Liver (tissue), 8 donors: ENCODE measurements at regions not wholly inside any gene's neighbourhood (a gene's known extent, or its start where the extent isn't known, plus 50 kb on each side); places are given as distances from the start of the nearest gene placed in this dataset.

ENCODE experiments used
- DNase-seq: peaks from one replicate; pipeline ENCODE4 v3.0.0-alpha.2; 2017; ENCODE audit warnings: low spot score
- H3K27ac ChIP-seq, 2 donors: one replicate each; pipeline ENCODE4 v1.7.0; 2013; ENCODE audit warnings: inconsistent platforms in 2 of 2, low read length in 2 of 2, control low read depth in 1 of 2, low read depth in 1 of 2, mild to moderate bottlenecking in 1 of 2
- H3K27me3 ChIP-seq, 4 donors: one replicate each; pipeline versions ENCODE4 v1.6.1 to v1.7.0; 2013; ENCODE audit warnings: low read length in 3 of 4, inconsistent platforms in 1 of 4, mild to moderate bottlenecking in 1 of 4, moderate library complexity in 1 of 4; ENCODE audit not compliant: control insufficient read depth in 4 of 4, insufficient read depth in 4 of 4
- H3K36me3 ChIP-seq, 4 donors: one replicate each; pipeline versions ENCODE4 v1.6.1 to v1.7.0; 2013; ENCODE audit warnings: low read length in 3 of 4, mild to moderate bottlenecking in 3 of 4, low read depth in 1 of 4, moderate library complexity in 1 of 4; ENCODE audit not compliant: control insufficient read depth in 4 of 4, insufficient read depth in 3 of 4
- H3K4me1 ChIP-seq, 4 donors: one replicate each; pipeline versions ENCODE4 v1.6.1 to v1.7.0; 2013; ENCODE audit warnings: low read length in 3 of 4, mild to moderate bottlenecking in 3 of 4, moderate library complexity in 1 of 4; ENCODE audit not compliant: control insufficient read depth in 4 of 4, insufficient read depth in 4 of 4
- H3K4me3 ChIP-seq, 3 donors: one replicate each; pipeline versions ENCODE4 v1.6.1 to v1.7.0; 2013; ENCODE audit warnings: low read length in 3 of 3, control low read depth in 1 of 3, low read depth in 1 of 3, mild to moderate bottlenecking in 1 of 3
- H3K9ac ChIP-seq, 2 donors: one replicate each; pipeline ENCODE4 v1.7.0; 2013; ENCODE audit warnings: low read length in 2 of 2, mild to moderate bottlenecking in 2 of 2, moderate library complexity in 2 of 2, control low read depth in 1 of 2, low read depth in 1 of 2
- H3K9me3 ChIP-seq, 4 donors: one replicate each; pipeline versions ENCODE4 v1.6.1 to v1.7.0; 2013; ENCODE audit warnings: low read length in 3 of 4; ENCODE audit not compliant: control insufficient read depth in 4 of 4
- ATF3 ChIP-seq: IDR thresholded peaks from 2 replicates; pipeline ENCODE4 v1.6.1; 2016; ENCODE audit warnings: antibody characterized with exemption
- CTCF ChIP-seq: fragments of 150-350 bp; IDR thresholded peaks from 2 replicates; pipeline ENCODE4 v1.5.1; 2017; ENCODE audit warnings: improper control_type of control experiment, low read depth, low read length; ENCODE audit not compliant: missing input control
- EGR1 ChIP-seq, 2 donors: IDR thresholded peaks; 2 replicates each; pipeline ENCODE4 v1.6.1; 2016 to 2018; ENCODE audit warnings: antibody characterized with exemption in 2 of 2, low read depth in 2 of 2
- FOXA1 ChIP-seq: IDR thresholded peaks from 2 replicates; pipeline ENCODE4 v1.6.1; 2016; ENCODE audit warnings: antibody characterized with exemption
- FOXA2 ChIP-seq: IDR thresholded peaks from 2 replicates; pipeline ENCODE4 v1.6.1; 2016; ENCODE audit warnings: antibody characterized with exemption
- GABPA ChIP-seq, 2 donors: IDR thresholded peaks in 1 of 2; conservative IDR thresholded peaks in 1 of 2; 2 replicates each; pipeline ENCODE4 v1.6.1; 2016; ENCODE audit warnings: antibody characterized with exemption in 2 of 2, mild to moderate bottlenecking in 1 of 2, moderate library complexity in 1 of 2
- HNF4A ChIP-seq, 2 donors: conservative IDR thresholded peaks; 2 replicates each; pipeline ENCODE4 v1.6.1; 2016; ENCODE audit warnings: antibody characterized with exemption in 2 of 2, mild to moderate bottlenecking in 2 of 2
- HNF4G ChIP-seq: IDR thresholded peaks from 2 replicates; pipeline ENCODE4 v1.6.1; 2016; ENCODE audit warnings: antibody characterized with exemption
- JUND ChIP-seq, 2 donors: IDR thresholded peaks; 2 replicates each; pipeline ENCODE4 v1.6.1; 2016; ENCODE audit warnings: antibody characterized with exemption in 2 of 2
- MAX ChIP-seq: IDR thresholded peaks from 2 replicates; pipeline ENCODE4 v1.6.1; 2016; ENCODE audit warnings: antibody characterized with exemption
- NR2F2 ChIP-seq: IDR thresholded peaks from 2 replicates; pipeline ENCODE4 v1.6.1; 2016; ENCODE audit warnings: antibody characterized with exemption
- RAD21 ChIP-seq, 2 donors: IDR thresholded peaks; 2 replicates each; pipeline ENCODE4 v1.6.1; 2016; ENCODE audit warnings: antibody characterized with exemption in 2 of 2, mild to moderate bottlenecking in 2 of 2
- REST ChIP-seq: IDR thresholded peaks from 2 replicates; pipeline ENCODE4 v1.6.1; 2016; ENCODE audit warnings: antibody characterized with exemption, mild to moderate bottlenecking
- RXRA ChIP-seq, 2 donors: IDR thresholded peaks; 2 replicates each; pipeline ENCODE4 v1.6.1; 2017 to 2018; ENCODE audit warnings: antibody characterized with exemption in 2 of 2, mild to moderate bottlenecking in 1 of 2
- TAF1 ChIP-seq: conservative IDR thresholded peaks from 2 replicates; pipeline ENCODE4 v1.6.1; 2016; ENCODE audit warnings: antibody characterized with exemption, mild to moderate bottlenecking
- YY1 ChIP-seq: IDR thresholded peaks from 2 replicates; pipeline ENCODE4 v1.6.1; 2016; ENCODE audit warnings: antibody characterized with exemption, mild to moderate bottlenecking
- ZBTB33 ChIP-seq: IDR thresholded peaks from 2 replicates; pipeline ENCODE4 v1.6.1; 2016; ENCODE audit warnings: antibody characterized with exemption
- WGBS: extraction: QIAGEN DNeasy Blood & Tissue Kit; methylation state at CpG from one replicate; pipeline ENCODE4 v1.1.7; 2013; 5-methylcytosine and 5-hydroxymethylcytosine counted together
- donor health status: healthy.
- donor health status: healthy.
- donor health status: healthy.
- donor health status: healthy.
- donor health status: healthy.

GRCh38 chr15:39279311-39279710 lies 301.6 kb upstream of the THBS1 start:
- H3K9ac ChIP-seq, result no peak overlapping the region
- 94% methylated on average over 3 of the region's 3 CpGs for WGBS
- TF ChIP-seq HNF4G (no peak), HNF4A (conservative IDR thresholded peaks at IDR 0.05) (no peak), ATF3 (no peak), FOXA1 (no peak), YY1 (no peak), NR2F2 (no peak), REST (no peak)
- H3K27ac ChIP-seq, result no peak overlapping the region
- no peaks in the 10 kb centered on the region for H3K9me3 ChIP-seq
- H3K4me3 ChIP-seq, result no peak overlapping the region
- peaks cover 0 to 6% (median 3%) of the 10 kb centered on the region in 4 donors for H3K4me1 ChIP-seq
- no peak for DNase-seq
- H3K27me3 ChIP-seq, result no peaks in the 10 kb centered on the region
- H3K36me3 ChIP-seq, result no peaks in the 10 kb centered on the region

GRCh38 chr15:39281094-39281493 lies 299.8 kb upstream of the THBS1 start:
- 55% methylated on average over 1 of the region's 1 CpG for WGBS
- no peak for DNase-seq
- Histone ChIP-seq H3K27me3 (no peaks in the 10 kb centered on the region), H3K9ac (no peak overlapping the region), H3K27ac (no peak overlapping the region), H3K36me3 (no peaks in the 10 kb centered on the region), H3K9me3 (no peaks in the 10 kb centered on the region), H3K4me3 (no peak overlapping the region), H3K4me1 (no peaks in the 10 kb centered on the region)
- TF ChIP-seq ZBTB33 (no peak), FOXA1 (no peak), ATF3 (no peak), NR2F2 (no peak), TAF1 (no peak), JUND (IDR thresholded peaks at IDR 0.05) (no peak), EGR1 (IDR thresholded peaks at IDR 0.05; ENCODE audit: low read depth in 2 of 2) (no peak), RAD21 (IDR thresholded peaks at IDR 0.05) (no peak), GABPA (IDR thresholded peaks at IDR 0.05 in 1 of 2, conservative IDR thresholded peaks at IDR 0.05 in 1 of 2) (no peak), HNF4G (no peak), CTCF (no peak), MAX (no peak), FOXA2 (no peak), REST (no peak), RXRA (IDR thresholded peaks at IDR 0.05) (no peak)
